ENCODE measurements at regions not wholly inside any gene's neighbourhood (a gene's known extent, or its start where the extent isn't known, plus 50 kb on each side); places are given as distances from the start of the nearest gene placed in this dataset.

GRCh38 chr2:6590442-6590841 is 275.3 kb downstream of the CMPK2 start:
- Histone ChIP-seq H3K4me1 (ENCODE audit: control insufficient read depth, extremely low read depth, insufficient read depth, low read length) (no peaks in the 10 kb centered on the region), H3K27me3 (ENCODE audit: control insufficient read depth, extremely low read depth, insufficient read depth, low read length) (no peaks in the 10 kb centered on the region), H3K9ac (ENCODE audit: control insufficient read depth, extremely low read depth, insufficient read depth, low read length) (no peak overlapping the region), H2AFZ (ENCODE audit: control insufficient read depth, low read length) (no peak overlapping the region), H4K20me1 (ENCODE audit: control insufficient read depth, extremely low read depth, insufficient read depth, low read length) (no peaks in the 10 kb centered on the region), H3K9me3 (ENCODE audit: control insufficient read depth, low read depth, low read length) (no peaks in the 10 kb centered on the region), H3K4me3 (ENCODE audit: control insufficient read depth in 2 of 3, extremely low read depth in 1 of 3, insufficient read depth in 2 of 3, low read depth in 1 of 3, low read length in 3 of 3) (no peak overlapping the region), H3K79me2 (ENCODE audit: control insufficient read depth, insufficient read depth, low read length) (no peaks in the 10 kb centered on the region), H3K36me3 (ENCODE audit: control insufficient read depth in 2 of 2, extremely low read depth in 1 of 2, insufficient read depth in 2 of 2, low read length in 2 of 2) (no peaks in the 10 kb centered on the region), H3K27ac (ENCODE audit: control insufficient read depth, insufficient read depth, low read length) (no peak overlapping the region), H3K9me1 (ENCODE audit: control insufficient read depth, extremely low read depth, insufficient read depth, low read length) (no peaks in the 10 kb centered on the region), H3K4me2 (ENCODE audit: control insufficient read depth, extremely low read depth, insufficient read depth, low read depth, low read length) (no peak overlapping the region)
- dilution Hi-C loops (cut with MboI; ENCODE audit: extremely low pct_ligation_motif_present, low sequenced_read_pairs) = no loop called here
- DNase-seq (ENCODE audit: low read depth, low spot score) = no peak
- no peak for FAIRE-seq
- TF ChIP-seq, protein P1, sequence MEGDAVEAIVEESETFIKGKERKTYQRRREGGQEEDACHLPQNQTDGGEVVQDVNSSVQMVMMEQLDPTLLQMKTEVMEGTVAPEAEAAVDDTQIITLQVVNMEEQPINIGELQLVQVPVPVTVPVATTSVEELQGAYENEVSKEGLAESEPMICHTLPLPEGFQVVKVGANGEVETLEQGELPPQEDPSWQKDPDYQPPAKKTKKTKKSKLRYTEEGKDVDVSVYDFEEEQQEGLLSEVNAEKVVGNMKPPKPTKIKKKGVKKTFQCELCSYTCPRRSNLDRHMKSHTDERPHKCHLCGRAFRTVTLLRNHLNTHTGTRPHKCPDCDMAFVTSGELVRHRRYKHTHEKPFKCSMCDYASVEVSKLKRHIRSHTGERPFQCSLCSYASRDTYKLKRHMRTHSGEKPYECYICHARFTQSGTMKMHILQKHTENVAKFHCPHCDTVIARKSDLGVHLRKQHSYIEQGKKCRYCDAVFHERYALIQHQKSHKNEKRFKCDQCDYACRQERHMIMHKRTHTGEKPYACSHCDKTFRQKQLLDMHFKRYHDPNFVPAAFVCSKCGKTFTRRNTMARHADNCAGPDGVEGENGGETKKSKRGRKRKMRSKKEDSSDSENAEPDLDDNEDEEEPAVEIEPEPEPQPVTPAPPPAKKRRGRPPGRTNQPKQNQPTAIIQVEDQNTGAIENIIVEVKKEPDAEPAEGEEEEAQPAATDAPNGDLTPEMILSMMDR (optimal IDR thresholded peaks at IDR 0.05 in 1 of 3, IDR thresholded peaks at IDR 0.05 in 1 of 3, conservative IDR thresholded peaks at IDR 0.05 in 1 of 3; ENCODE audit: extremely low read depth in 1 of 3, insufficient read depth in 2 of 3, low read length in 3 of 3) = no peak
- TF ChIP-seq EZH2 (IDR thresholded peaks at IDR 0.05; ENCODE audit: low read length) = no peak

- H3K4me2 ChIP-seq (ENCODE audit: control insufficient read depth, extremely low read depth, insufficient read depth, low read depth, low read length) = no peak overlapping the region
- TF ChIP-seq, protein P1 (optimal IDR thresholded peaks at IDR 0.05 in 1 of 3, IDR thresholded peaks at IDR 0.05 in 1 of 3, conservative IDR thresholded peaks at IDR 0.05 in 1 of 3; ENCODE audit: extremely low read depth in 1 of 3, insufficient read depth in 2 of 3, low read length in 3 of 3) = no peak
- no peak for TF ChIP-seq EZH2 (IDR thresholded peaks at IDR 0.05; ENCODE audit: low read length)
- no peaks in the 10 kb centered on the region for H3K27me3 ChIP-seq (ENCODE audit: control insufficient read depth, extremely low read depth, insufficient read depth, low read length)
- FAIRE-seq (no peak), DNase-seq (ENCODE audit: low read depth, low spot score) (no peak)
- no peaks in the 10 kb centered on the region for H3K9me1 ChIP-seq (ENCODE audit: control insufficient read depth, extremely low read depth, insufficient read depth, low read length)
- dilution Hi-C loops (cut with MboI; ENCODE audit: extremely low pct_ligation_motif_present, low sequenced_read_pairs) = no loop called here
- H3K9ac ChIP-seq (ENCODE audit: control insufficient read depth, extremely low read depth, insufficient read depth, low read length) = no peak overlapping the region
- H3K9me3 ChIP-seq (ENCODE audit: control insufficient read depth, low read depth, low read length) = no peaks in the 10 kb centered on the region
- H3K36me3 ChIP-seq (ENCODE audit: control insufficient read depth in 2 of 2, extremely low read depth in 1 of 2, insufficient read depth in 2 of 2, low read length in 2 of 2) = no peaks in the 10 kb centered on the region
- no peaks in the 10 kb centered on the region for H3K79me2 ChIP-seq (ENCODE audit: control insufficient read depth, insufficient read depth, low read length)
- H3K27ac ChIP-seq (ENCODE audit: control insufficient read depth, insufficient read depth, low read length) = no peak overlapping the region
- H3K4me1 ChIP-seq (ENCODE audit: control insufficient read depth, extremely low read depth, insufficient read depth, low read length) = no peaks in the 10 kb centered on the region
- H2AFZ ChIP-seq (ENCODE audit: control insufficient read depth, low read length) = no peak overlapping the region
- no peaks in the 10 kb centered on the region for H4K20me1 ChIP-seq (ENCODE audit: control insufficient read depth, extremely low read depth, insufficient read depth, low read length)
- no peak overlapping the region for H3K4me3 ChIP-seq (ENCODE audit: control insufficient read depth in 2 of 3, extremely low read depth in 1 of 3, insufficient read depth in 2 of 3, low read depth in 1 of 3, low read length in 3 of 3)
Observed at GRCh38 chr2:6602471-6602870, 263.2 kb downstream of the CMPK2 start.
